DND-41 (cell line): ENCODE measurements at regions not wholly inside any gene's neighbourhood (a gene's known extent, or its start where the extent isn't known, plus 50 kb on each side); places are given as distances from the start of the nearest gene placed in this dataset.

ENCODE experiments used
- ATAC-seq: fragments of 200-7000 bp; cut with Tn5 transposase; 3 replicates; pipeline ENCODE4 v1.9.1; 2021; ENCODE audit warnings: low read depth; ENCODE audit not compliant: insufficient read depth
- DNase-seq: peaks from one replicate; pipeline ENCODE4 v3.0.0-alpha.2; 2020
- H2AFZ ChIP-seq: 2 replicates; pipeline ENCODE4 v1.6.0; 2012; ENCODE audit warnings: low read depth, low read length
- H3K27ac ChIP-seq: 2 replicates; pipeline ENCODE4 v1.5.1; 2012; ENCODE audit warnings: low read length, inconsistent platforms
- H3K27me3 ChIP-seq: fragments of 200-600 bp; sonication (generic); 2 replicates; pipeline ENCODE4 v1.6.0; 2012; ENCODE audit warnings: low read length, mild to moderate bottlenecking, inconsistent platforms; ENCODE audit not compliant: insufficient read depth, poor library complexity
- H3K36me3 ChIP-seq: 2 replicates; pipeline ENCODE4 v1.5.1; 2012; ENCODE audit warnings: low read length, inconsistent platforms; ENCODE audit not compliant: insufficient read depth
- H3K4me1 ChIP-seq: 2 replicates; pipeline ENCODE4 v1.5.1; 2012; ENCODE audit warnings: mild to moderate bottlenecking, low read length; ENCODE audit not compliant: insufficient read depth
- H3K4me2 ChIP-seq: 2 replicates; pipeline ENCODE4 v1.6.0; 2012; ENCODE audit warnings: mild to moderate bottlenecking, moderate library complexity, low read length, inconsistent platforms; ENCODE audit not compliant: insufficient read depth
- H3K4me3 ChIP-seq, 2 experiments: fragments of 200-600 bp in 1 of 2; shearing (Covaris generic) in 1 of 2; 2 replicates each; pipeline ENCODE4 v1.5.1; 2012 to 2016; ENCODE audit warnings: inconsistent platforms in 2 of 2, low read length in 2 of 2, mild to moderate bottlenecking in 2 of 2, low read depth in 1 of 2, moderate library complexity in 1 of 2
- H3K79me2 ChIP-seq: 2 replicates; pipeline ENCODE4 v1.6.0; 2012; ENCODE audit warnings: low read length, inconsistent platforms; ENCODE audit not compliant: insufficient read depth
- H3K9ac ChIP-seq: 2 replicates; pipeline ENCODE4 v1.6.0; 2012; ENCODE audit warnings: low read depth, mild to moderate bottlenecking, inconsistent platforms, low read length, moderate library complexity
- H3K9me3 ChIP-seq: 2 replicates; pipeline ENCODE4 v1.5.1; 2012; ENCODE audit warnings: low read length, moderate library complexity, mild to moderate bottlenecking, inconsistent platforms; ENCODE audit not compliant: insufficient read depth, severe bottlenecking
- H4K20me1 ChIP-seq: 2 replicates; pipeline ENCODE4 v1.6.0; 2012; ENCODE audit warnings: low read length; ENCODE audit not compliant: insufficient read depth
- EZH2 ChIP-seq: IDR thresholded peaks from 3 replicates; pipeline ENCODE4 v1.6.1; 2012; ENCODE audit warnings: borderline replicate concordance, low read depth, mild to moderate bottlenecking, moderate library complexity, low read length, inconsistent platforms; ENCODE audit not compliant: severe bottlenecking
- TF ChIP-seq, protein P1 (sequence below): IDR thresholded peaks from 2 replicates; pipeline ENCODE4 v1.5.1; 2012; ENCODE audit warnings: borderline replicate concordance, low read length, moderate library complexity, mild to moderate bottlenecking; ENCODE audit not compliant: poor library complexity, severe bottlenecking; ENCODE audit errors: extremely low read depth

GRCh38 chr13:61672756-61673155 is 257.1 kb upstream of the PCDH20 start:
- Histone ChIP-seq H3K9ac (no peak overlapping the region), H3K36me3 (no peaks in the 10 kb centered on the region), H4K20me1 (no peaks in the 10 kb centered on the region), H3K4me1 (no peaks in the 10 kb centered on the region), H2AFZ (no peak overlapping the region), H3K4me2 (no peak overlapping the region), H3K9me3 (no peaks in the 10 kb centered on the region), H3K79me2 (no peaks in the 10 kb centered on the region), H3K27me3 (no peaks in the 10 kb centered on the region), H3K4me3 (no peak overlapping the region), H3K27ac (no peak overlapping the region)
- TF ChIP-seq, protein P1, sequence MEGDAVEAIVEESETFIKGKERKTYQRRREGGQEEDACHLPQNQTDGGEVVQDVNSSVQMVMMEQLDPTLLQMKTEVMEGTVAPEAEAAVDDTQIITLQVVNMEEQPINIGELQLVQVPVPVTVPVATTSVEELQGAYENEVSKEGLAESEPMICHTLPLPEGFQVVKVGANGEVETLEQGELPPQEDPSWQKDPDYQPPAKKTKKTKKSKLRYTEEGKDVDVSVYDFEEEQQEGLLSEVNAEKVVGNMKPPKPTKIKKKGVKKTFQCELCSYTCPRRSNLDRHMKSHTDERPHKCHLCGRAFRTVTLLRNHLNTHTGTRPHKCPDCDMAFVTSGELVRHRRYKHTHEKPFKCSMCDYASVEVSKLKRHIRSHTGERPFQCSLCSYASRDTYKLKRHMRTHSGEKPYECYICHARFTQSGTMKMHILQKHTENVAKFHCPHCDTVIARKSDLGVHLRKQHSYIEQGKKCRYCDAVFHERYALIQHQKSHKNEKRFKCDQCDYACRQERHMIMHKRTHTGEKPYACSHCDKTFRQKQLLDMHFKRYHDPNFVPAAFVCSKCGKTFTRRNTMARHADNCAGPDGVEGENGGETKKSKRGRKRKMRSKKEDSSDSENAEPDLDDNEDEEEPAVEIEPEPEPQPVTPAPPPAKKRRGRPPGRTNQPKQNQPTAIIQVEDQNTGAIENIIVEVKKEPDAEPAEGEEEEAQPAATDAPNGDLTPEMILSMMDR = no peak
- TF ChIP-seq EZH2 = no peak
- ATAC-seq (no peak), DNase-seq (no peak)

DNA sequence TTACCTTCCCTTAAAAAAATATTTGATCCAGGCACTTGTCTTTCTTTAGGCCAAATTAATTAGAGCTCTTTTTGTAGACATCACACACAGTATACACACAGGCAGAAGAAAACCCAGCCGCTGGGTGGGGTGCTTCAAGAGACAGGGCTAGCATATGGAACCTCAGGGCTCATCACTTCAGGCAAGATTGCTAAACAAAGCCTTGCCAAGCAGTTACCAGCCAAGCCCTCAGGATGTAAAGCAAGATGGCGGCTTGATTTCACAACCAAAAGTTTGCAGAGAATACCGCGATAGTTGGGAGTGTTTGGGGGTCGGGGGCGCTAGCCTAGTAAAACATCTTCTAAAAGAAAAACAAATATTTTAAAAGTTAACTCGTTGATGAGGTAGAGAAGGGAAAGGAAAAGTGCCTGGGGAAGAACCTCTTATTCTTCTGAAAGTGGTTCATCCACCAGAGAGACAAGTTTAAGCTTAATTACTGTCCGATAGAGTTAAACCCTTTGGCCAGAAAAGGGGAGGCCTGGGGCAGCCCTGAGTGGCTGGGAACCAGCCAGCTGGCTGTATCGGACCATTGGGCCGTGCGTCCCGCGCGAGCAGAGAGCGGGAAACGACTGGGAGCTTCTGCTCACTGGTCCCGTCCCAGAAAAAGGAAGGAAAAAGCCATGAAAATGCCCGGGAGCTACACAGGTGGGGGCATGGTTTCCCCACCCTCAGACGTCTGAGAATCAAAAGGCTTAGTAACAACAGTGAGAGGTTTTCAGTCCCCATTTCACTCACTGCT is 254.9 kb upstream of the PCDH20 start:
- no peaks in the 10 kb centered on the region for H3K9me3 ChIP-seq
- no peaks in the 10 kb centered on the region for H4K20me1 ChIP-seq
- DNase-seq (no peak), ATAC-seq (no peak)
- H3K4me1 ChIP-seq = no peaks in the 10 kb centered on the region
- no peaks in the 10 kb centered on the region for H3K36me3 ChIP-seq
- no peak overlapping the region for H3K9ac ChIP-seq
- no peaks in the 10 kb centered on the region for H3K79me2 ChIP-seq
- TF ChIP-seq, protein P1 = no peak
- no peak overlapping the region for H3K4me3 ChIP-seq
- H3K27ac ChIP-seq = no peak overlapping the region
- H3K27me3 ChIP-seq = no peaks in the 10 kb centered on the region
- H3K4me2 ChIP-seq = no peak overlapping the region
- no peak overlapping the region for H2AFZ ChIP-seq

- H3K4me1 ChIP-seq = no peaks in the 10 kb centered on the region
- no peaks in the 10 kb centered on the region for H3K79me2 ChIP-seq
- H3K9ac ChIP-seq = no peak overlapping the region
- H3K4me2 ChIP-seq = no peak overlapping the region
- H2AFZ ChIP-seq = no peak overlapping the region
- no peak for DNase-seq
- H3K27me3 ChIP-seq = no peaks in the 10 kb centered on the region
- no peak overlapping the region for H3K4me3 ChIP-seq
- no peaks in the 10 kb centered on the region for H3K9me3 ChIP-seq
- no peaks in the 10 kb centered on the region for H4K20me1 ChIP-seq
- H3K36me3 ChIP-seq = no peaks in the 10 kb centered on the region
- H3K27ac ChIP-seq = no peak overlapping the region
- no peak for ATAC-seq
- no peak for TF ChIP-seq EZH2
- TF ChIP-seq, protein P1 = no peak
These were observed 249.4 kb upstream of the PCDH20 start for GRCh38 chr13:61664801-61665705.
